Mucosa of descending colon (tissue), 3 donors: ENCODE measurements at regions not wholly inside any gene's neighbourhood (a gene's known extent, or its start where the extent isn't known, plus 50 kb on each side); places are given as distances from the start of the nearest gene placed in this dataset.

Experiments
- ATAC-seq: fragments of 200-7000 bp; cut with Tn5 transposase; one replicate; pipeline ENCODE4 v1.9.1; 2020; ENCODE audit warnings: mild to moderate bottlenecking, moderate library complexity
- DNase-seq, 3 donors: peaks; one replicate each; pipeline ENCODE4 v3.0.0-alpha.2; 2020
- H3K36me3 ChIP-seq: fragments of 200-600 bp; one replicate; pipeline ENCODE4 v1.8.0; 2021; ENCODE audit warnings: low read depth, mild to moderate bottlenecking
- H3K4me1 ChIP-seq: fragments of 200-600 bp; one replicate; pipeline ENCODE4 v1.8.0; 2021; ENCODE audit warnings: low read depth, mild to moderate bottlenecking
- H3K4me3 ChIP-seq: fragments of 200-600 bp; one replicate; pipeline ENCODE4 v1.8.0; 2021; ENCODE audit warnings: mild to moderate bottlenecking
- H3K9me3 ChIP-seq: fragments of 200-600 bp; one replicate; pipeline ENCODE4 v1.8.0; 2021; ENCODE audit warnings: mild to moderate bottlenecking
- CTCF ChIP-seq: fragments of 200-600 bp; IDR thresholded peaks from one replicate; pipeline ENCODE4 v1.8.0; 2022; ENCODE audit warnings: antibody characterized with exemption, mild to moderate bottlenecking
- intact Hi-C, 2 donors: fragments of 100-400 bp; cut with DNase I in 1 of 2; cut with micrococcal nuclease in 1 of 2; formaldehyde crosslinking; loops; one replicate each; pipeline versions ENCODE4 v1.11.0 to v1.11.1; 2022; cut with DNase I, micrococcal nuclease
- donor health status: DM: no; HTN: no; CAD: no; lungs with moderate emphysema.
- donor health status: DM: no; HTN: no; CAD: no.
- donor health status: DM: no; HTN: yes; CAD: no.

GRCh38 chr4:81833576-81833975 lies 361.9 kb upstream of the RASGEF1B start:
- no peaks in the 10 kb centered on the region for H3K4me1 ChIP-seq
- H3K36me3 ChIP-seq = no peaks in the 10 kb centered on the region
- ATAC-seq (no peak), DNase-seq (no peak)
- intact Hi-C loops = no loop called here
- H3K9me3 ChIP-seq = no peaks in the 10 kb centered on the region
- no peak overlapping the region for H3K4me3 ChIP-seq
- no peak for TF ChIP-seq CTCF

GRCh38 chr4:81828991-81829390 lies 357.3 kb upstream of the RASGEF1B start:
- no peak for DNase-seq
- Histone ChIP-seq H3K4me1 (no peaks in the 10 kb centered on the region), H3K9me3 (no peaks in the 10 kb centered on the region), H3K36me3 (no peaks in the 10 kb centered on the region), H3K4me3 (no peak overlapping the region)
- intact Hi-C loops = no loop called here
- ATAC-seq = no peak
- no peak for TF ChIP-seq CTCF

- ATAC-seq (no peak), DNase-seq (no peak)
- no peak for TF ChIP-seq CTCF
- intact Hi-C loops = no loop called here
- Histone ChIP-seq H3K9me3 (no peaks in the 10 kb centered on the region), H3K4me3 (no peak overlapping the region), H3K4me1 (no peaks in the 10 kb centered on the region), H3K36me3 (no peaks in the 10 kb centered on the region)
Measured at GRCh38 chr4:81827577-81828202, 356.0 kb upstream of the RASGEF1B start.

- no peak for TF ChIP-seq CTCF
- Histone ChIP-seq H3K9me3 (no peaks in the 10 kb centered on the region), H3K36me3 (no peaks in the 10 kb centered on the region), H3K4me1 (no peaks in the 10 kb centered on the region), H3K4me3 (no peak overlapping the region)
- DNase-seq (no peak), ATAC-seq (no peak)
- intact Hi-C loops = no loop called here
Measured at GRCh38 chr4:81826817-81827424, 355.2 kb upstream of the RASGEF1B start.

- no peaks in the 10 kb centered on the region for H3K9me3 ChIP-seq
- no peaks in the 10 kb centered on the region for H3K36me3 ChIP-seq
- no peaks in the 10 kb centered on the region for H3K4me1 ChIP-seq
- no peak for TF ChIP-seq CTCF
- DNase-seq (no peak), ATAC-seq (no peak)
- intact Hi-C loops = no loop called here
- H3K4me3 ChIP-seq = no peak overlapping the region
Measured at GRCh38 chr4:81826335-81826734, 354.6 kb upstream of the RASGEF1B start.
